IPS-18a (cell line): ENCODE measurements at regions not wholly inside any gene's neighbourhood (a gene's known extent, or its start where the extent isn't known, plus 50 kb on each side); places are given as distances from the start of the nearest gene placed in this dataset.

Experiments used
- H3K27ac ChIP-seq: one replicate; pipeline ENCODE4 v1.5.1; 2013; ENCODE audit warnings: low read length
- H3K27me3 ChIP-seq: one replicate; pipeline ENCODE4 v1.6.1; 2013; ENCODE audit warnings: mild to moderate bottlenecking, low read length; ENCODE audit not compliant: control insufficient read depth, insufficient read depth
- H3K36me3 ChIP-seq: one replicate; pipeline ENCODE4 v1.6.1; 2013; ENCODE audit warnings: low read depth, low read length; ENCODE audit not compliant: control insufficient read depth
- H3K4me1 ChIP-seq: one replicate; pipeline ENCODE4 v1.6.1; 2013; ENCODE audit warnings: low read depth, low read length; ENCODE audit not compliant: control insufficient read depth
- H3K4me3 ChIP-seq: one replicate; pipeline ENCODE4 v1.5.1; 2013; ENCODE audit warnings: low read length
- H3K9ac ChIP-seq: one replicate; pipeline ENCODE4 v1.6.1; 2013; ENCODE audit warnings: mild to moderate bottlenecking, low read length, moderate library complexity
- H3K9me3 ChIP-seq: one replicate; pipeline ENCODE4 v1.6.1; 2013; ENCODE audit warnings: low read depth, low read length; ENCODE audit not compliant: control insufficient read depth

GRCh38 chr5:38094889-38095288 lies 163.5 kb upstream of the EGFLAM start:
- H3K4me1 ChIP-seq: peaks cover 18% of the 10 kb centered on the region
- H3K27ac ChIP-seq: no peak overlapping the region
- H3K9ac ChIP-seq: no peak overlapping the region
- no peaks in the 10 kb centered on the region for H3K27me3 ChIP-seq
- no peaks in the 10 kb centered on the region for H3K36me3 ChIP-seq
- H3K9me3 ChIP-seq: no peaks in the 10 kb centered on the region
- no peak overlapping the region for H3K4me3 ChIP-seq

GRCh38 chr5:38093855-38094254 lies 164.5 kb upstream of the EGFLAM start:
- Histone ChIP-seq H3K27me3 (no peaks in the 10 kb centered on the region), H3K27ac (no peak overlapping the region), H3K9ac (no peak overlapping the region), H3K9me3 (no peaks in the 10 kb centered on the region), H3K36me3 (no peaks in the 10 kb centered on the region), H3K4me1 (peaks cover 12% of the 10 kb centered on the region), H3K4me3 (no peak overlapping the region)

- Histone ChIP-seq H3K4me3 (no peak overlapping the region), H3K9ac (no peak overlapping the region), H3K36me3 (no peaks in the 10 kb centered on the region), H3K27ac (no peak overlapping the region), H3K9me3 (no peaks in the 10 kb centered on the region), H3K4me1 (no peaks in the 10 kb centered on the region), H3K27me3 (no peaks in the 10 kb centered on the region)
Measured at GRCh38 chr5:38086777-38087176, 171.6 kb upstream of the EGFLAM start.

GRCh38 chr5:38079620-38080402 lies 178.5 kb upstream of the EGFLAM start:
- no peaks in the 10 kb centered on the region for H3K27me3 ChIP-seq
- no peak overlapping the region for H3K27ac ChIP-seq
- no peaks in the 10 kb centered on the region for H3K9me3 ChIP-seq
- H3K36me3 ChIP-seq: no peaks in the 10 kb centered on the region
- no peaks in the 10 kb centered on the region for H3K4me1 ChIP-seq
- no peak overlapping the region for H3K9ac ChIP-seq
- H3K4me3 ChIP-seq: no peak overlapping the region

- Histone ChIP-seq H3K9me3 (no peaks in the 10 kb centered on the region), H3K4me1 (no peaks in the 10 kb centered on the region), H3K36me3 (no peaks in the 10 kb centered on the region), H3K4me3 (no peak overlapping the region), H3K27ac (no peak overlapping the region), H3K27me3 (no peaks in the 10 kb centered on the region), H3K9ac (no peak overlapping the region)
Measured at GRCh38 chr5:38078161-38078560, 180.2 kb upstream of the EGFLAM start.

- H3K9ac ChIP-seq: no peak overlapping the region
Measured at GRCh38 chr5:38077652-38078051, 180.7 kb upstream of the EGFLAM start.

GRCh38 chr5:38071831-38072694 lies 186.3 kb upstream of the EGFLAM start:
- H3K27ac ChIP-seq: no peak overlapping the region
- H3K4me1 ChIP-seq: no peaks in the 10 kb centered on the region
- no peaks in the 10 kb centered on the region for H3K9me3 ChIP-seq
- no peak overlapping the region for H3K4me3 ChIP-seq
- H3K27me3 ChIP-seq: no peaks in the 10 kb centered on the region
- H3K36me3 ChIP-seq: no peaks in the 10 kb centered on the region
- H3K9ac ChIP-seq: no peak overlapping the region

More at GRCh38 chr5:38077652-38078051, 180.7 kb upstream of the EGFLAM start:
- H3K27ac ChIP-seq: no peak overlapping the region
- no peak overlapping the region for H3K4me3 ChIP-seq
- H3K9me3 ChIP-seq: no peaks in the 10 kb centered on the region
- no peaks in the 10 kb centered on the region for H3K27me3 ChIP-seq
- H3K36me3 ChIP-seq: no peaks in the 10 kb centered on the region
- H3K4me1 ChIP-seq: no peaks in the 10 kb centered on the region

GRCh38 chr5:38070304-38070950 lies 187.9 kb upstream of the EGFLAM start:
- H3K27ac ChIP-seq: no peak overlapping the region
- H3K36me3 ChIP-seq: no peaks in the 10 kb centered on the region
- no peaks in the 10 kb centered on the region for H3K4me1 ChIP-seq
- H3K9me3 ChIP-seq: no peaks in the 10 kb centered on the region
- no peaks in the 10 kb centered on the region for H3K27me3 ChIP-seq
- H3K9ac ChIP-seq: no peak overlapping the region
- no peak overlapping the region for H3K4me3 ChIP-seq

- no peaks in the 10 kb centered on the region for H3K4me1 ChIP-seq
- H3K27me3 ChIP-seq: no peaks in the 10 kb centered on the region
- H3K9ac ChIP-seq: no peak overlapping the region
- H3K9me3 ChIP-seq: no peaks in the 10 kb centered on the region
- H3K4me3 ChIP-seq: no peak overlapping the region
- H3K27ac ChIP-seq: no peak overlapping the region
- no peaks in the 10 kb centered on the region for H3K36me3 ChIP-seq
Measured at GRCh38 chr5:38069360-38069759, 189.0 kb upstream of the EGFLAM start.

GRCh38 chr5:38060354-38060753 lies 198.0 kb upstream of the EGFLAM start:
- H3K4me3 ChIP-seq: no peak overlapping the region
- no peaks in the 10 kb centered on the region for H3K36me3 ChIP-seq

GRCh38 chr5:38059876-38060275 lies 198.5 kb upstream of the EGFLAM start:
- Histone ChIP-seq H3K36me3 (no peaks in the 10 kb centered on the region), H3K9me3 (no peaks in the 10 kb centered on the region), H3K9ac (no peak overlapping the region), H3K4me3 (no peak overlapping the region), H3K4me1 (no peaks in the 10 kb centered on the region), H3K27me3 (no peaks in the 10 kb centered on the region), H3K27ac (no peak overlapping the region)

More at GRCh38 chr5:38060354-38060753, 198.0 kb upstream of the EGFLAM start:
- Histone ChIP-seq H3K27me3 (no peaks in the 10 kb centered on the region), H3K4me1 (no peaks in the 10 kb centered on the region), H3K9me3 (no peaks in the 10 kb centered on the region), H3K9ac (no peak overlapping the region), H3K27ac (no peak overlapping the region)
